IMR-90 (cell line): ENCODE measurements at regions not wholly inside any gene's neighbourhood (a gene's known extent, or its start where the extent isn't known, plus 50 kb on each side); places are given as distances from the start of the nearest gene placed in this dataset.

Experiments
- ATAC-seq: fragments of 200-7000 bp; cut with Tn5 transposase; 2 replicates; pipeline ENCODE4 v1.9.1; 2020; ENCODE audit warnings: low read depth, mild to moderate bottlenecking, moderate library complexity
- BruUV-seq: library from RNA; stranded (reverse); fragments of 400-500 nt; replicated peaks from 2 replicates; lab custom pipeline; 2021; lab: Mats Ljungman, UMichigan
- CTCF ChIA-PET: fragments of 300-600 bp; formaldehyde crosslinking; extraction: SDS; loops from one replicate; lab custom pipeline; 2021; ENCODE audit warnings: antibody characterized with exemption; lab: Yijun Ruan, JAX
- POLR2A ChIA-PET: fragments of 300-600 bp; sonication (Branson Sonifier 250); formaldehyde crosslinking; loops from one replicate; lab custom pipeline; 2022; ENCODE audit warnings: antibody characterized with exemption; ENCODE audit not compliant: unreplicated experiment; lab: Charles Lee
- DNase-seq: peaks from one replicate; pipeline ENCODE4 v3.0.0; 2013
- H2AFZ ChIP-seq: replicated peaks from 2 replicates; pipeline ENCODE3; 2013; ENCODE audit warnings: low read length, mild to moderate bottlenecking; ENCODE audit not compliant: poor library complexity
- H2AK5ac ChIP-seq: 2 replicates; pipeline ENCODE4 v1.6.1; 2013; ENCODE audit warnings: low read depth, low read length, inconsistent platforms
- H2AK9ac ChIP-seq: replicated peaks from 2 replicates; pipeline ENCODE3; 2013; ENCODE audit warnings: mild to moderate bottlenecking, low read depth, low read length, moderate library complexity; ENCODE audit not compliant: poor library complexity
- H2BK120ac ChIP-seq: 2 replicates; pipeline ENCODE4 v1.6.1; 2013; ENCODE audit warnings: low read depth, low read length, inconsistent platforms
- H2BK15ac ChIP-seq: 3 replicates; pipeline ENCODE4 v1.6.1; 2013; ENCODE audit warnings: low read depth, low read length, inconsistent platforms
- H2BK20ac ChIP-seq: 2 replicates; pipeline ENCODE4 v1.6.1; 2013; ENCODE audit warnings: low read depth, mild to moderate bottlenecking, inconsistent platforms, low read length, moderate library complexity
- H2BK5ac ChIP-seq: 2 replicates; pipeline ENCODE4 v1.6.1; 2013; ENCODE audit warnings: mild to moderate bottlenecking, low read depth, low read length, inconsistent platforms; ENCODE audit not compliant: poor library complexity, severe bottlenecking
- H3K14ac ChIP-seq: replicated peaks from 2 replicates; pipeline ENCODE4 v1.6.1; 2013; ENCODE audit warnings: low read depth, low read length, inconsistent platforms
- H3K18ac ChIP-seq: 2 replicates; pipeline ENCODE4 v1.6.1; 2013; ENCODE audit warnings: low read depth, low read length, control low read depth
- H3K23ac ChIP-seq: 2 replicates; pipeline ENCODE4 v1.6.1; 2013; ENCODE audit warnings: low read depth, low read length, inconsistent platforms
- H3K27ac ChIP-seq: 2 replicates; pipeline ENCODE4 v1.5.1; 2013; ENCODE audit warnings: mild to moderate bottlenecking, control low read depth, low read length; ENCODE audit not compliant: insufficient read depth
- H3K27me3 ChIP-seq: 2 replicates; pipeline ENCODE4 v1.6.1; 2013; ENCODE audit warnings: low read length; ENCODE audit not compliant: control insufficient read depth, insufficient read depth
- H3K36me3 ChIP-seq: 2 replicates; pipeline ENCODE4 v1.6.1; 2013; ENCODE audit warnings: low read length, mixed read lengths; ENCODE audit not compliant: control insufficient read depth, insufficient read depth
- H3K4ac ChIP-seq: 2 replicates; pipeline ENCODE4 v1.6.1; 2013; ENCODE audit warnings: low read depth, low read length, inconsistent platforms
- H3K4me1 ChIP-seq: 2 replicates; pipeline ENCODE4 v1.6.1; 2013; ENCODE audit warnings: low read length, mixed read lengths; ENCODE audit not compliant: control insufficient read depth, insufficient read depth
- H3K4me2 ChIP-seq: 2 replicates; pipeline ENCODE4 v1.6.1; 2013; ENCODE audit warnings: low read depth, mild to moderate bottlenecking, control low read depth, low read length, moderate library complexity
- H3K4me3 ChIP-seq: 2 replicates; pipeline ENCODE4 v1.5.1; 2013; ENCODE audit warnings: low read depth, mild to moderate bottlenecking, control low read depth, low read length, moderate library complexity; ENCODE audit not compliant: insufficient read depth
- H3K56ac ChIP-seq: 2 replicates; pipeline ENCODE4 v1.6.1; 2013; ENCODE audit warnings: low read length, inconsistent platforms; ENCODE audit not compliant: insufficient read depth; ENCODE audit errors: extremely low read depth
- H3K79me1 ChIP-seq, 2 experiments: 2 replicates each; pipeline ENCODE4 v1.6.1; 2013; ENCODE audit warnings: low read length in 2 of 2, inconsistent platforms in 1 of 2, low read depth in 1 of 2
- H3K9ac ChIP-seq: 2 replicates; pipeline ENCODE4 v1.6.1; 2013; ENCODE audit warnings: low read depth, low read length, control low read depth
- H3K9me1 ChIP-seq: 2 replicates; pipeline ENCODE4 v1.6.1; 2013; ENCODE audit warnings: low read length, inconsistent platforms; ENCODE audit not compliant: insufficient read depth
- H3K9me3 ChIP-seq: 2 replicates; pipeline ENCODE4 v1.6.1; 2013; ENCODE audit warnings: low read length; ENCODE audit not compliant: control insufficient read depth, insufficient read depth
- H4K20me1 ChIP-seq: 2 replicates; pipeline ENCODE4 v1.6.1; 2013; ENCODE audit warnings: low read length, inconsistent platforms; ENCODE audit not compliant: insufficient read depth
- H4K5ac ChIP-seq: 2 replicates; pipeline ENCODE4 v1.6.1; 2013; ENCODE audit warnings: mild to moderate bottlenecking, low read depth, low read length, control low read depth
- H4K8ac ChIP-seq, 2 experiments: 2 replicates each; pipeline ENCODE4 v1.6.1; 2013; ENCODE audit warnings: low read depth in 2 of 2, low read length in 2 of 2, control low read depth in 1 of 2, inconsistent platforms in 1 of 2
- H4K91ac ChIP-seq: 2 replicates; pipeline ENCODE4 v1.6.1; 2013; ENCODE audit warnings: low read depth, low read length, inconsistent platforms; ENCODE audit not compliant: insufficient read depth
- FOS ChIP-seq: fragments of 150-350 bp; IDR thresholded peaks from 2 replicates; pipeline ENCODE4 v1.6.1; 2016; ENCODE audit warnings: low read depth, low read length
- MAZ ChIP-seq: IDR thresholded peaks from 2 replicates; pipeline ENCODE4 v1.6.1; 2012; ENCODE audit warnings: low read depth, mild to moderate bottlenecking, low read length, improper control_type of control experiment, moderate library complexity, borderline replicate concordance
- MXI1 ChIP-seq: IDR thresholded peaks from 2 replicates; pipeline ENCODE4 v1.6.1; 2012; ENCODE audit warnings: low read depth, mild to moderate bottlenecking, low read length, moderate library complexity, borderline replicate concordance
- NFE2L2 ChIP-seq: fragments of 150-350 bp; IDR thresholded peaks from 2 replicates; pipeline ENCODE4 v1.6.1; 2016; ENCODE audit warnings: low read depth, mild to moderate bottlenecking, low read length
- WGBS, 2 experiments: methylation state at CpG; one replicate each; pipeline versions ENCODE4 v1.1.5 to v1.1.7; 2013; ENCODE audit warnings: missing lambda C conversion rate in 2 of 2; ENCODE audit not compliant: insufficient read length in 1 of 2; ENCODE audit errors: extremely low coverage in 2 of 2; 5-methylcytosine and 5-hydroxymethylcytosine counted together
- dilution Hi-C: fragments of 300-500 bp; cut with HindIII; formaldehyde crosslinking; loops from one replicate; pipeline ENCODE4 v1.14.3; 2018; ENCODE audit warnings: low sequenced_read_pairs; ENCODE audit not compliant: unreplicated experiment
- in situ Hi-C: fragments of 300-500 bp; cut with MboI; formaldehyde crosslinking; loops from 3 replicates; pipeline ENCODE4 v1.14.3; 2019; ENCODE audit warnings: low sequenced_read_pairs, inconsistent platforms, mixed read lengths
- intact Hi-C: fragments of 100-400 bp; cut with micrococcal nuclease; formaldehyde crosslinking; loops from 2 replicates; pipeline ENCODE4 v1.10.0; 2022

- POLR2A ChIA-PET, result no interaction called here
- Histone ChIP-seq H3K36me3 (no peaks in the 10 kb centered on the region), H3K4me2 (no peak overlapping the region), H2BK5ac (no peak overlapping the region), H4K91ac (no peak overlapping the region), H3K18ac (no peak overlapping the region), H3K9me1 (no peaks in the 10 kb centered on the region), H2BK120ac (no peak overlapping the region), H3K4me1 (no peaks in the 10 kb centered on the region), H3K27ac (no peak overlapping the region), H3K79me1 (no peaks in the 10 kb centered on the region), H4K8ac (no peak overlapping the region), H2AK5ac (no peak overlapping the region), H3K9ac (no peak overlapping the region), H2AK9ac (no peak overlapping the region), H3K27me3 (no peaks in the 10 kb centered on the region; the same call in 1 of the 2 replicates), H3K23ac (no peak overlapping the region), H3K4me3 (no peak overlapping the region), H2BK20ac (no peak overlapping the region), H4K5ac (no peak overlapping the region), H3K9me3 (no peaks in the 10 kb centered on the region), H4K20me1 (no peaks in the 10 kb centered on the region), H2AFZ (no peak overlapping the region), H3K56ac (no peak overlapping the region), H3K14ac (no peak overlapping the region), H2BK15ac (no peak overlapping the region), H3K4ac (no peak overlapping the region)
- no TSS peak for BruUV-seq
- intact Hi-C loops, result no loop called here
- ATAC-seq (no peak), DNase-seq (no peak)
- dilution Hi-C loops, result no loop called here
- WGBS, 2 experiments, result no CpG with 5 or more reads among the region's 2 CpGs
- CTCF ChIA-PET, result no interaction called here
- in situ Hi-C loops, result no loop called here
- TF ChIP-seq NFE2L2, result no peak
- TF ChIP-seq MXI1, result no peak
- TF ChIP-seq MAZ, result no peak
- no peak for TF ChIP-seq FOS
These were observed 52.3 kb upstream of the CERS6 start for GRCh38 chr2:168403736-168404135.
